Transverse colon (tissue), 4 donors: ENCODE measurements at regions not wholly inside any gene's neighbourhood (a gene's known extent, or its start where the extent isn't known, plus 50 kb on each side); places are given as distances from the start of the nearest gene placed in this dataset.

ENCODE experiments used
- DNase-seq: peaks from one replicate; pipeline ENCODE4 v3.0.0-alpha.2; 2019
- H3K27ac ChIP-seq, 4 donors: fragments of 200-600 bp; sonication (generic); 2 replicates each; pipeline ENCODE4 v1.5.1; 2016 to 2018; ENCODE audit warnings: inconsistent platforms in 4 of 4
- H3K27me3 ChIP-seq: fragments of 200-600 bp; sonication (generic); 2 replicates; pipeline ENCODE4 v1.5.1; 2017; ENCODE audit warnings: inconsistent platforms
- H3K36me3 ChIP-seq, 4 donors: fragments of 200-600 bp; sonication (generic); 2 replicates each; pipeline ENCODE4 v1.5.1; 2017 to 2019; ENCODE audit warnings: inconsistent platforms in 4 of 4
- H3K4me1 ChIP-seq, 4 donors: fragments of 200-600 bp; sonication (generic); 2 replicates each; pipeline ENCODE4 v1.5.1; 2017 to 2020; ENCODE audit warnings: inconsistent platforms in 4 of 4
- H3K4me3 ChIP-seq, 4 donors: fragments of 200-600 bp; sonication (generic); 1 replicate in 1 of 4; 2 replicates in 3 of 4; pipeline versions ENCODE4 v1.5.1 to v1.6.1; 2017 to 2019; ENCODE audit warnings: inconsistent platforms in 4 of 4
- H3K9me3 ChIP-seq, 2 donors: fragments of 200-600 bp; sonication (generic); 2 replicates each; pipeline ENCODE4 v1.5.1; 2017 to 2019; ENCODE audit warnings: inconsistent platforms in 2 of 2
- CTCF ChIP-seq, 5 experiments: fragments of 200-600 bp in 3 of 5; fragments of 450-650 bp in 2 of 5; sonication (generic) in 3 of 5; IDR thresholded peaks; 1 replicate in 2 of 5; 2 replicates in 3 of 5; pipeline ENCODE4 v1.5.1; 2016 to 2017; ENCODE audit warnings: antibody characterized with exemption in 5 of 5, inconsistent platforms in 3 of 5, mild to moderate bottlenecking in 2 of 5, moderate library complexity in 1 of 5
- EP300 ChIP-seq: sonication (generic); formaldehyde crosslinking; IDR thresholded peaks from one replicate; pipeline ENCODE4 v1.6.1; 2017; ENCODE audit warnings: antibody characterized with exemption, low read depth
- POLR2A ChIP-seq: fragments of 450-650 bp; IDR thresholded peaks from one replicate; pipeline ENCODE4 v1.6.1; 2016; ENCODE audit warnings: antibody characterized with exemption, mild to moderate bottlenecking, moderate library complexity
- POLR2AphosphoS5 ChIP-seq, 3 donors: sonication (generic); formaldehyde crosslinking; IDR thresholded peaks; one replicate each; pipeline ENCODE4 v1.6.1; 2016; ENCODE audit warnings: antibody characterized with exemption in 3 of 3
- WGBS, 2 donors: methylation state at CpG; one replicate each; pipeline ENCODE4 v1.1.5; 2018; ENCODE audit warnings: low coverage in 1 of 2; 5-methylcytosine and 5-hydroxymethylcytosine counted together
- in situ Hi-C, 4 donors: fragments of 200-750 bp; cut with MboI; loops; one replicate each; pipeline versions ENCODE4 v1.15.0 to v1.15.1; 2017; ENCODE audit warnings: low sequenced_read_pairs in 3 of 4, low pct_ligation_motif_present in 1 of 4, low pct_unique_long_range_greater_than_20kb in 1 of 4
- intact Hi-C: fragments of 100-400 bp; cut with DNase I; formaldehyde crosslinking; loops from one replicate; pipeline ENCODE4 v1.15.1; 2023; ENCODE audit warnings: low total_unique reads

DNA sequence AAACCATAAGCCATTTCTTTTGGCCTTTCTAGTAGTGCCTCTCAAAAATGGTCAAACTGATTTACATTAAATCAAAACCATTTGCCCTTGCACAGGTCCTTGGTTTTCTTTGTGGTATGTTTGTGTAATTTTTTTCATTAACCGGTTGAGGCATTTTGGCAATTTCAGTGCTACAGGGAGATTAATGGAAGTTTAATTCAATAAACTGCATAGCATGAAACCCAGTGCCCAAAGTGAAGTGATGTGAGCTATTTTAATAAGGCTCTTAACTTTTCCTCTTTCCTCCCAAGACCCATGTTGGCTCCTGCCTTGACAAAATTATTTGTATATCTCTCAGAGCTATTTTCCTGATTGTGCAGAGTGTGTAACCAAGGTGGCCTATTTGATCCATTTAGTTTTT is 326.2 kb upstream of the SEMA6A start:
- WGBS, 2 donors: 77 to 100% methylated on average over 1 of the region's 1 CpG
- in situ Hi-C loops (no loop called here), intact Hi-C loops (no loop called here)

GRCh38 chr5:116898917-116899316 is 324.3 kb upstream of the SEMA6A start:
- no peaks in the 10 kb centered on the region for H3K4me1 ChIP-seq
- no peak overlapping the region for H3K27ac ChIP-seq
- no peaks in the 10 kb centered on the region for H3K36me3 ChIP-seq
- no peak for TF ChIP-seq POLR2AphosphoS5 (IDR thresholded peaks at IDR 0.05)
- no peak for TF ChIP-seq CTCF (IDR thresholded peaks at IDR 0.05)
- DNase-seq: no peak
- intact Hi-C loops: no loop called here
- no peak overlapping the region for H3K4me3 ChIP-seq
- 35 to 61% methylated on average over 2 of the region's 2 CpGs for WGBS, 2 donors
- no peaks in the 10 kb centered on the region for H3K27me3 ChIP-seq
- no peaks in the 10 kb centered on the region for H3K9me3 ChIP-seq
- in situ Hi-C loops: no loop called here

More for the DNA sequence above, 326.2 kb upstream of the SEMA6A start:
- H3K36me3 ChIP-seq: no peaks in the 10 kb centered on the region
- no peak overlapping the region for H3K27ac ChIP-seq
- H3K9me3 ChIP-seq: no peaks in the 10 kb centered on the region
- DNase-seq: no peak
- H3K4me1 ChIP-seq: no peaks in the 10 kb centered on the region
- no peak overlapping the region for H3K4me3 ChIP-seq
- H3K27me3 ChIP-seq: no peaks in the 10 kb centered on the region
- no peak for TF ChIP-seq POLR2A
- no peak for TF ChIP-seq POLR2AphosphoS5 (IDR thresholded peaks at IDR 0.05)
- no peak for TF ChIP-seq CTCF (IDR thresholded peaks at IDR 0.05)
- TF ChIP-seq EP300: no peak

DNA sequence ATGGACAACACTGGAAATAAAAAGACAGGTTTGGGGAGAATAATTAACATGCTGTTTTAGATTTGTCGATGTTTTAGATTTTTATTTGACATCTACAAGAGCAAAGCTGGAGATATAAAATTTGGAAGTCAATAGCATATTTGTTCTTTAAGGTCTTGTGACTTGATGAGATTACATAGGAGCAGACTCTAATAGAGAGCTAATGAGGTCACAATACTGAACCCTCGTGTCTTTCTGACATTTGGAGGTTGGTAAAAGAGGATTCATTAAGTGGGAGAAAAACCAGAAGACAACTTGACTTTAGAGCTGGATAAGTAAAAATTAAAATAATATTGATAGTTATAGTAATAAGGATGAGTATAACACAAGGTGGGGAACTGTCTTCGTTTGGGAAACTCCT is 322.7 kb upstream of the SEMA6A start:
- H3K36me3 ChIP-seq: no peaks in the 10 kb centered on the region
- no peak overlapping the region for H3K4me3 ChIP-seq
- intact Hi-C loops: no loop called here
- no peak for TF ChIP-seq POLR2A
- TF ChIP-seq POLR2AphosphoS5 (IDR thresholded peaks at IDR 0.05): no peak
- no peak for TF ChIP-seq CTCF (IDR thresholded peaks at IDR 0.05)
- TF ChIP-seq EP300: no peak
- no peak overlapping the region for H3K27ac ChIP-seq
- H3K9me3 ChIP-seq: no peaks in the 10 kb centered on the region
- no peaks in the 10 kb centered on the region for H3K27me3 ChIP-seq
- 72 to 77% methylated on average over 3 of the region's 3 CpGs for WGBS, 2 donors
- H3K4me1 ChIP-seq: no peaks in the 10 kb centered on the region
- no peak for DNase-seq
- in situ Hi-C loops: no loop called here

- in situ Hi-C loops (no loop called here), intact Hi-C loops (no loop called here)
- Histone ChIP-seq H3K36me3 (no peaks in the 10 kb centered on the region), H3K4me3 (no peak overlapping the region), H3K27me3 (no peaks in the 10 kb centered on the region), H3K27ac (no peak overlapping the region), H3K9me3 (no peaks in the 10 kb centered on the region), H3K4me1 (no peaks in the 10 kb centered on the region)
- DNase-seq: no peak
- TF ChIP-seq EP300 (no peak), POLR2A (no peak), POLR2AphosphoS5 (IDR thresholded peaks at IDR 0.05) (no peak), CTCF (IDR thresholded peaks at IDR 0.05) (no peak)
Observed at GRCh38 chr5:116896001-116896400, 321.4 kb upstream of the SEMA6A start.
